Neuronal stem cell (in vitro differentiated cells): ENCODE measurements at regions not wholly inside any gene's neighbourhood (a gene's known extent, or its start where the extent isn't known, plus 50 kb on each side); places are given as distances from the start of the nearest gene placed in this dataset.

Experiments used
- DNase-seq: peaks from one replicate; pipeline ENCODE4 v3.0.0-alpha.2; 2013; ENCODE audit warnings: low spot score
- H2AFZ ChIP-seq: one replicate; pipeline ENCODE4 v1.6.1; 2013; ENCODE audit warnings: mild to moderate bottlenecking, low read length, inconsistent platforms
- H2AK5ac ChIP-seq: 2 replicates; pipeline ENCODE4 v1.6.1; 2013; ENCODE audit warnings: low read depth, mild to moderate bottlenecking, inconsistent platforms, low read length, moderate library complexity, mixed read lengths
- H2BK120ac ChIP-seq: 2 replicates; pipeline ENCODE4 v1.6.1; 2013; ENCODE audit warnings: low read depth, mild to moderate bottlenecking, inconsistent platforms, low read length, moderate library complexity, mixed read lengths
- H2BK12ac ChIP-seq: one replicate; pipeline ENCODE4 v1.6.1; 2013; ENCODE audit warnings: low read length, inconsistent platforms
- H2BK15ac ChIP-seq: 2 replicates; pipeline ENCODE4 v1.6.1; 2013; ENCODE audit warnings: mild to moderate bottlenecking, low read length, inconsistent platforms, mixed read lengths
- H2BK5ac ChIP-seq: one replicate; pipeline ENCODE4 v1.6.1; 2013; ENCODE audit warnings: inconsistent platforms, mild to moderate bottlenecking, low read length, moderate library complexity
- H3K14ac ChIP-seq: one replicate; pipeline ENCODE4 v1.6.1; 2013; ENCODE audit warnings: low read length, inconsistent platforms
- H3K18ac ChIP-seq: 2 replicates; pipeline ENCODE4 v1.6.1; 2013; ENCODE audit warnings: low read length, inconsistent platforms
- H3K23ac ChIP-seq: 2 replicates; pipeline ENCODE4 v1.6.1; 2013; ENCODE audit warnings: low read depth, mild to moderate bottlenecking, mixed read lengths, low read length, inconsistent platforms; ENCODE audit not compliant: poor library complexity
- H3K27ac ChIP-seq: replicated peaks from 3 replicates; pipeline ENCODE4 v1.5.1; 2013; ENCODE audit warnings: low read length, inconsistent platforms
- H3K27me3 ChIP-seq, 3 experiments: 2 replicates each; pipeline ENCODE4 v1.6.1; 2013; ENCODE audit warnings: low read length in 3 of 3, mild to moderate bottlenecking in 2 of 3, inconsistent platforms in 1 of 3, low read depth in 1 of 3, mixed read lengths in 1 of 3, moderate library complexity in 1 of 3; ENCODE audit not compliant: control insufficient read depth in 3 of 3, insufficient read depth in 3 of 3
- H3K36me3 ChIP-seq, 2 donors: replicated peaks in 1 of 2; 2 replicates each; pipeline ENCODE4 v1.6.1; 2013; ENCODE audit warnings: low read length in 2 of 2; ENCODE audit not compliant: control insufficient read depth in 2 of 2, insufficient read depth in 2 of 2
- H3K4ac ChIP-seq: 2 replicates; pipeline ENCODE4 v1.6.1; 2013; ENCODE audit warnings: inconsistent platforms, mild to moderate bottlenecking, low read length, moderate library complexity
- H3K4me1 ChIP-seq, 2 donors: 1 replicate in 1 of 2; 2 replicates in 1 of 2; pipeline ENCODE4 v1.6.1; 2013; ENCODE audit warnings: low read length in 2 of 2, low read depth in 1 of 2; ENCODE audit not compliant: control insufficient read depth in 2 of 2, insufficient read depth in 1 of 2
- H3K4me2 ChIP-seq: one replicate; pipeline ENCODE4 v1.6.1; 2013; ENCODE audit warnings: mild to moderate bottlenecking, low read length, inconsistent platforms; ENCODE audit not compliant: insufficient read depth, poor library complexity, severe bottlenecking
- H3K4me3 ChIP-seq, 2 donors: 2 replicates each; pipeline ENCODE4 v1.5.1; 2013; ENCODE audit warnings: low read length in 2 of 2, mild to moderate bottlenecking in 2 of 2, inconsistent platforms in 1 of 2, moderate library complexity in 1 of 2
- H3K79me1 ChIP-seq: one replicate; pipeline ENCODE4 v1.6.1; 2013; ENCODE audit warnings: low read depth, mild to moderate bottlenecking, inconsistent platforms, low read length, moderate library complexity
- H3K9ac ChIP-seq: one replicate; pipeline ENCODE4 v1.6.1; 2013; ENCODE audit warnings: mild to moderate bottlenecking, low read depth, low read length, inconsistent platforms; ENCODE audit not compliant: poor library complexity
- H3K9me3 ChIP-seq, 2 donors: replicated peaks in 1 of 2; 2 replicates each; pipeline versions ENCODE3 to v1.6.1; 2013; ENCODE audit warnings: low read length in 2 of 2, mild to moderate bottlenecking in 2 of 2, inconsistent platforms in 1 of 2, low read depth in 1 of 2, mixed read lengths in 1 of 2, moderate library complexity in 1 of 2; ENCODE audit not compliant: control insufficient read depth in 2 of 2, insufficient read depth in 1 of 2
- H4K8ac ChIP-seq: one replicate; pipeline ENCODE4 v1.6.1; 2013; ENCODE audit warnings: low read depth, mild to moderate bottlenecking, inconsistent platforms, low read length, moderate library complexity
- H4K91ac ChIP-seq: one replicate; pipeline ENCODE4 v1.6.1; 2013; ENCODE audit warnings: low read length, low read depth, mild to moderate bottlenecking, inconsistent platforms; ENCODE audit not compliant: poor library complexity
- WGBS, 2 donors: extraction: QIAGEN DNeasy Blood & Tissue Kit; methylation state at CpG; one replicate each; pipeline ENCODE4 v1.1.7; 2013; ENCODE audit warnings: missing lambda C conversion rate in 2 of 2, mixed read lengths in 1 of 2; ENCODE audit not compliant: insufficient read length in 2 of 2, insufficient replicate concordance in 1 of 2; ENCODE audit errors: extremely low coverage in 2 of 2; 5-methylcytosine and 5-hydroxymethylcytosine counted together

GRCh38 chr14:76599141-76599540, 162.1 kb upstream of the VASH1 start:
- H3K36me3 ChIP-seq = no peaks in the 10 kb centered on the region

GRCh38 chr14:76599559-76600287, 161.5 kb upstream of the VASH1 start:
- H3K4me1 ChIP-seq = no peaks in the 10 kb centered on the region
- H3K14ac ChIP-seq = no peak overlapping the region
- H3K27ac ChIP-seq = no peak overlapping the region
- no peak overlapping the region for H2BK120ac ChIP-seq
- H3K4ac ChIP-seq = no peak overlapping the region
- H4K8ac ChIP-seq = no peak overlapping the region
- no peak for DNase-seq
- peaks cover 0 to 3% of the 10 kb centered on the region in 2 donors for H3K9me3 ChIP-seq
- whole genome bisulfite sequencing, 2 donors = no CpG with 5 or more reads among the region's 13 CpGs
- no peak overlapping the region for H3K9ac ChIP-seq
- H3K27me3 ChIP-seq = peaks cover 0 to 4% (median 0%) of the 10 kb centered on the region in 3 experiments
- H3K4me2 ChIP-seq = no peak overlapping the region
- H2AK5ac ChIP-seq = no peak overlapping the region
- no peak overlapping the region for H2BK15ac ChIP-seq
- H3K79me1 ChIP-seq = no peaks in the 10 kb centered on the region
- no peak overlapping the region for H2AFZ ChIP-seq
- no peak overlapping the region for H3K4me3 ChIP-seq
- H2BK12ac ChIP-seq = no peak overlapping the region
- H4K91ac ChIP-seq = no peak overlapping the region
- H3K36me3 ChIP-seq = no peaks in the 10 kb centered on the region
- no peak overlapping the region for H3K23ac ChIP-seq
- no peak overlapping the region for H2BK5ac ChIP-seq
- no peak overlapping the region for H3K18ac ChIP-seq

More at GRCh38 chr14:76599141-76599540, 162.1 kb upstream of the VASH1 start:
- no peak for DNase-seq
- no peak overlapping the region for H3K4me2 ChIP-seq
- no peak overlapping the region for H3K4ac ChIP-seq
- H3K9ac ChIP-seq = peak overlapping the region; percentile 60
- H4K91ac ChIP-seq = no peak overlapping the region
- WGBS, 2 donors = no CpG with 5 or more reads among the region's 4 CpGs
- peak overlapping the region; percentile 64 for H3K18ac ChIP-seq
- peaks cover 0 to 3% of the 10 kb centered on the region in 2 donors for H3K9me3 ChIP-seq
- H2BK5ac ChIP-seq = no peak overlapping the region
- H3K23ac ChIP-seq = no peak overlapping the region
- H3K79me1 ChIP-seq = no peaks in the 10 kb centered on the region
- H4K8ac ChIP-seq = no peak overlapping the region
- H3K27ac ChIP-seq = no peak overlapping the region
- no peak overlapping the region for H2AFZ ChIP-seq
- H3K27me3 ChIP-seq = peaks cover 0 to 4% (median 0%) of the 10 kb centered on the region in 3 experiments
- H2BK15ac ChIP-seq = no peak overlapping the region
- H3K14ac ChIP-seq = no peak overlapping the region
- H3K4me3 ChIP-seq = no peak overlapping the region
- H2BK120ac ChIP-seq = no peak overlapping the region
- no peaks in the 10 kb centered on the region for H3K4me1 ChIP-seq
- no peak overlapping the region for H2BK12ac ChIP-seq
- H2AK5ac ChIP-seq = peak overlapping the region; percentile 46

- H3K4ac ChIP-seq = no peak overlapping the region
- H4K8ac ChIP-seq = no peak overlapping the region
- H2BK12ac ChIP-seq = no peak overlapping the region
- H2BK5ac ChIP-seq = peak overlapping the region; percentile 71
- H3K36me3 ChIP-seq = no peaks in the 10 kb centered on the region
- no CpG with 5 or more reads among the region's 7 CpGs for WGBS, 2 donors
- peak overlapping the region; percentile 69 for H3K23ac ChIP-seq
- H3K14ac ChIP-seq = peak overlapping the region; percentile 25
- no peak overlapping the region for H4K91ac ChIP-seq
- H3K18ac ChIP-seq = no peak overlapping the region
- H2BK15ac ChIP-seq = no peak overlapping the region
- H2BK120ac ChIP-seq = no peak overlapping the region
- no peak overlapping the region for H3K4me2 ChIP-seq
- H3K79me1 ChIP-seq = no peaks in the 10 kb centered on the region
- no peak overlapping the region for H3K4me3 ChIP-seq
- H3K27ac ChIP-seq = no peak overlapping the region
- DNase-seq = no peak
- no peak overlapping the region for H3K9ac ChIP-seq
- peaks cover 0 to 4% (median 0%) of the 10 kb centered on the region in 3 experiments for H3K27me3 ChIP-seq
- no peak overlapping the region for H2AFZ ChIP-seq
- H3K4me1 ChIP-seq = no peaks in the 10 kb centered on the region
- no peak overlapping the region for H2AK5ac ChIP-seq
- peaks cover 0 to 3% of the 10 kb centered on the region in 2 donors for H3K9me3 ChIP-seq
Observed at GRCh38 chr14:76603713-76604112, 157.6 kb upstream of the VASH1 start.

GRCh38 chr14:76607510-76607909, 153.8 kb upstream of the VASH1 start:
- Histone ChIP-seq H3K14ac (no peak overlapping the region), H3K23ac (no peak overlapping the region), H2AK5ac (no peak overlapping the region), H3K4me1 (no peaks in the 10 kb centered on the region), H4K8ac (no peak overlapping the region), H2BK120ac (no peak overlapping the region), H2AFZ (no peak overlapping the region), H3K18ac (no peak overlapping the region), H3K27me3 (no peaks in the 10 kb centered on the region), H3K79me1 (no peaks in the 10 kb centered on the region), H3K27ac (no peak overlapping the region), H3K4me2 (no peak overlapping the region), H3K9me3 (no peaks in the 10 kb centered on the region), H2BK15ac (no peak overlapping the region), H3K9ac (no peak overlapping the region), H4K91ac (no peak overlapping the region), H2BK5ac (no peak overlapping the region), H2BK12ac (no peak overlapping the region), H3K4me3 (no peak overlapping the region), H3K4ac (no peak overlapping the region), H3K36me3 (no peaks in the 10 kb centered on the region)
- WGBS, 2 donors = no CpG with 5 or more reads among the region's 10 CpGs
- no peak for DNase-seq
